Ecto neural progenitor cell (in vitro differentiated cells): ENCODE measurements at regions not wholly inside any gene's neighbourhood (a gene's known extent, or its start where the extent isn't known, plus 50 kb on each side); places are given as distances from the start of the nearest gene placed in this dataset.

ENCODE experiments used
- DNase-seq: peaks from one replicate; pipeline ENCODE4 v3.0.0-alpha.2; 2018; ENCODE audit warnings: low spot score

GRCh38 chr1:209342441-209343175 lies 240.9 kb upstream of the CAMK1G start:
- DNase-seq: no peak

DNA sequence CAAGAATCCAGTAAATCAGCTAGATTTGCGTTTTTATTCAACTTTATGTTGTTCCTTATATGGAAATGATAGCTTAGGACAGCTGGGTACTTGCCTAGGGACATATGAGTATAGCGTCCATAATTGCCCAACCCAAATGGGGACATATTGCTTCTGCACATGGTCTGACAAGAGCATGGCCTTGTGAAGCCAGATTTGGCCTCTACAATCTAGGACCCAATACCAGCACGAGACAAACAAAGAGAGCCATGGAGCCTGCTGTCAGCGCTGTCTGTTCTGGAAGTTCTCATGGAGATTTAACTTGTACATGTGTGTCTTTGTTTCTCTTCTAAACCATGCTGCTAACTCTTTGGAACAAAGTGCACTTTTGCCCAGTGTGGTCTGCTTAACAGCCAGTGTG lies 240.0 kb upstream of the CAMK1G start:
- DNase-seq: no peak

DNA sequence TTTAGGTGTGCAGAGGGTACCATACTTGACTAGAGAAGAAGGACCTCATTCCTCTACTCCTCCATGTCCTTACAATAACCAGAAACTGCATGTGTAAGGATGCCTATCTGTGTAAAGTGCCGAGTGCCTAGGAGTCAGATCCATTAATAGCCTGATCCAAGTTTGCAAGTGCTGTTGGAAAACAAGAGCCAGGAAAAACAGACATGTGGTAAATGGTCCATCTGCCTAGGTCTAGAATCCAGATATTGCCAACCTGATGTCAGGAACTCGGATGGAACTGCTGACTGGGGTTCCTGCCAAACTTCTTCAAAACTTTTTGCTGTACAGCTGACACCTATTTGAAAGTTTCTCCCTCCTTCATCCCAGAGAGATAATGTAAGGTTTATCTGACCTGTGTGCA lies 239.4 kb upstream of the CAMK1G start:
- DNase-seq: no peak

GRCh38 chr1:209349363-209350308 lies 233.9 kb upstream of the CAMK1G start:
- DNase-seq: no peak

DNA sequence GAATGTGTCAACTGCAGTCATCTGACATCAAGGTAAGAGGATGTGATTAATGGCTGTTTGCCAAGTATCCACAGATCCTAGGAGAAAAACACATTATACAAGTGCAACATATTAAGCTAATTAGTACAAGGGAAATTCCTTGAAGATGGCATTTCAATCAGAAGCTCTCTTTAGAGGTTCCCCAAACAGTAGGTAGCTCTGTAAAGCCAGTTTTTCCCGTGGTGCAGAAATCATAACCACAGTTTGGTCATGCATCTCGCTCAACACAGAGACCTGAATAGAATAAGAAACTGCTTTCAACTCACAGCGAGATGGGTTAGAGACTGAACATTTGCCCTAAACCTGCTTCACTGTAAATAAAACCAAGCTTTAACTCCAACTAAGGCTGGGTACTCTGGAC lies 230.5 kb upstream of the CAMK1G start:
- no peak for DNase-seq

GRCh38 chr1:209354111-209354839 lies 229.2 kb upstream of the CAMK1G start:
- peak; percentile 73 for DNase-seq

- DNase-seq: no peak
These were observed 228.7 kb upstream of the CAMK1G start for GRCh38 chr1:209354840-209355165.

DNA sequence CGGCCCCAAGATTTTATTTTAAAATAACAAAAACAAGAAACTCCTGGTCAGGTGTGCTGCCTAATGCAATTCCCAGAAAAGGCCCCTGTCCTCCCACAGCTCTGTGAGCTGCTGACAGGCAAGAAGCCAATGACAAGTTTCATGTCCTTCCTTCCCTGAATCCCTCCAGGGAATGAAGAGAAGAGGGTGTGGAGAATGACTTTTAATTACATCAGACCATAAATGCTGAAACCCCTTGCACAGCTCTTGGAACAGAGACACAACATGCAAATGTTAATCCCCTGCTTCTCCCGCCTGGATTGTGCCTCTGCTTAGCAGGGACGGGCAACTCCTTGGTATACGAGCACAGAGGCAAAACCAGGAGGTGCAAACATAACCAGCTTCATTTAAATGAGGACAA lies 228.1 kb upstream of the CAMK1G start:
- DNase-seq: no peak

- DNase-seq: no peak
These were observed 226.5 kb upstream of the CAMK1G start for GRCh38 chr1:209356976-209357377.

GRCh38 chr1:209363112-209363511 lies 220.4 kb upstream of the CAMK1G start:
- DNase-seq: no peak

- no peak for DNase-seq
These were observed 218.8 kb upstream of the CAMK1G start for GRCh38 chr1:209364716-209365115.

GRCh38 chr1:209367061-209367772 lies 216.3 kb upstream of the CAMK1G start:
- no peak for DNase-seq

DNA sequence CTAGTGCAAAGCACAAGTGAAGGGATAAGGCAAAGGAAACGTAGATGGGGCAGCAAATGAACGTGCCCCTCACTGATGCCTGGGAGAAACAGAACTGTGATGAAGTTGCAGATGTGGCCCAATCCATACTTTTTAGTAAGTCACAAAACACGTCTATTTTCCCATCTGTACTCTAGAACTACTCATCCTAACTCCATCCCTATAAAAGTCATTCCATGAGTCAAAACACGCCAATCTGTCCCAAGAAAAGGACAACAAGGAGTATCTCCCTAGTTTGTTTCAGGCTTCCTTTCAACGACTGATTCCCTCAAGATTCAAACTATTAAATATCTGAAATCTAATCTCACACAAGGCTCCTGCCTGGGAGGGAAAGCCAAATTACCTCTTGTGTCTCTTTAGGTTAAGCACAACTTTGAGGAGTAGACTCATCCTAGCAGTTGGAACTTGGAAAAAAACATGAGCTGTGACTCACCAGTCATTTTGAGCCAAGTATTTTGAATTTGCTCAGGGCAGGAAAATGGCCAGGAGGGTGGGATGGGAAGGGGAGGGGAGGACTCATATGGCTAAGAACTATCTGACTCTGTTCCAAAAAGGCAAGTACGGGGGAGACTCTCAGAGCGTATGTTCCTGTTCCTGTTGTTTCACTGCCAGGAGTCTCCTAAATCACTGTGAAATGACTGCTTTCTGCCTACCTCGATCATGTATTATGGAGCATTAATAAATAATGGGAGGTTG lies 214.5 kb upstream of the CAMK1G start:
- DNase-seq: no peak

GRCh38 chr1:209370241-209370995 lies 213.1 kb upstream of the CAMK1G start:
- DNase-seq: no peak

GRCh38 chr1:209375097-209375496 lies 208.4 kb upstream of the CAMK1G start:
- no peak for DNase-seq

- no peak for DNase-seq
These were observed 207.7 kb upstream of the CAMK1G start for GRCh38 chr1:209375671-209376365.

GRCh38 chr1:209376774-209377173 lies 206.7 kb upstream of the CAMK1G start:
- DNase-seq: no peak

- no peak for DNase-seq
These were observed 205.5 kb upstream of the CAMK1G start for GRCh38 chr1:209377995-209378394.

- DNase-seq: no peak
These were observed 204.2 kb upstream of the CAMK1G start for GRCh38 chr1:209379280-209379679.

DNA sequence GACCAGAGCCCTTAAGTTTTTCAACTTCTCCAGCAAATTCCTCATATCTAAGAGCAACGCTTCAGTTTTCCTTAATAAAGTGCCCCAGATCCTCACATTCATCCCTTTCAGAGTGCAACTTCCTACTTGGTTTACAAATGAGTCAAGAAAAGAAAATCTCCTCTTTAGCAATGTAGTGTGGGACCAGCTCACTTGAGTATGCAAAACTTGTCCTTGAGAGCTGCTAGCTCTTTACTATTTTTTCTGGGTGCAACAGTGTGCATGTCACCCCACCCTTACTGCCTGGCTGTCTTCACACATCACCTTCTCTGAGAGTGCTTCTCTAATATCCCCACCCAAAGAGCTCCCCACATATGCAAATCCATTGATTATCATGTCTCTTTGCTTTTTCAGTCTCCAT lies 203.1 kb upstream of the CAMK1G start:
- DNase-seq: no peak
